K562 (cell line): ENCODE measurements at regions not wholly inside any gene's neighbourhood (a gene's known extent, or its start where the extent isn't known, plus 50 kb on each side); places are given as distances from the start of the nearest gene placed in this dataset.

ENCODE experiments used
- ATAC-seq: fragments of 200-7000 bp; cut with Tn5 transposase; 3 replicates; pipeline ENCODE4 v1.9.1; 2020; ENCODE audit warnings: moderate library complexity
- BruUV-seq: library from RNA; stranded (reverse); fragments of 400-500 nt; replicated peaks from 2 replicates; lab custom pipeline; 2021; lab: Mats Ljungman, UMichigan
- CTCF ChIA-PET: fragments of 300-600 bp; formaldehyde crosslinking; extraction: SDS; loops from one replicate; lab custom pipeline; 2021; ENCODE audit warnings: low intra/inter-chr PET ratio; lab: Yijun Ruan, JAX
- POLR2A ChIA-PET: fragments of 300-600, 350-650 bp; sonication (Branson Sonifier 250); formaldehyde crosslinking; extraction: SDS; loops from one replicate; lab custom pipeline; 2021; ENCODE audit warnings: antibody characterized with exemption, inconsistent platforms; lab: Yijun Ruan, JAX
- DNase-seq, 4 experiments: peaks; one replicate each; pipeline versions ENCODE4 v3.0.0 to v3.0.0-alpha.2; 2011 to 2018; ENCODE audit warnings: low spot score in 3 of 4, mixed read lengths in 3 of 4; ENCODE audit errors: extremely low read depth in 1 of 4
- FAIRE-seq: peaks from 2 replicates; lab custom pipeline; 2011; peaks lifted over from hg19 to GRCh38; lab: Jason Lieb, UNC
- H2AFZ ChIP-seq: 2 replicates; pipeline ENCODE4 v1.6.0; 2011; ENCODE audit warnings: low read depth, low read length, control low read depth, inconsistent platforms
- H3K27ac ChIP-seq: fragments of 200-600 bp; 3 replicates; pipeline ENCODE4 v1.8.0; 2011; ENCODE audit warnings: low read depth, mild to moderate bottlenecking, control low read depth, inconsistent platforms, low read length, moderate library complexity, mixed read lengths; ENCODE audit errors: extremely low read depth
- H3K27me3 ChIP-seq, 2 experiments: fragments of 300-600 bp in 1 of 2; 2 replicates in 1 of 2; 3 replicates in 1 of 2; pipeline versions ENCODE4 v1.6.0 to v1.8.0; 2011; ENCODE audit warnings: inconsistent platforms in 2 of 2, low read length in 2 of 2, mild to moderate bottlenecking in 1 of 2, mixed read lengths in 1 of 2, moderate library complexity in 1 of 2; ENCODE audit not compliant: control insufficient read depth in 2 of 2, insufficient read depth in 2 of 2
- H3K36me3 ChIP-seq: fragments of 300-600 bp; 3 replicates; pipeline ENCODE4 v1.8.0; 2011; ENCODE audit warnings: mild to moderate bottlenecking, low read length, inconsistent platforms; ENCODE audit not compliant: control insufficient read depth, insufficient read depth
- H3K4me1 ChIP-seq, 2 experiments: fragments of 200-600 bp in 1 of 2; replicated peaks in 1 of 2; 2 replicates in 1 of 2; 3 replicates in 1 of 2; pipeline versions ENCODE4 v1.5.1 to v1.8.0; 2011; ENCODE audit warnings: inconsistent platforms in 2 of 2, low read length in 2 of 2, mild to moderate bottlenecking in 1 of 2, mixed read lengths in 1 of 2, moderate library complexity in 1 of 2; ENCODE audit not compliant: control insufficient read depth in 2 of 2, insufficient read depth in 2 of 2
- H3K4me2 ChIP-seq: 2 replicates; pipeline ENCODE4 v1.6.1; 2011; ENCODE audit warnings: low read length, control low read depth, inconsistent platforms, mixed read lengths; ENCODE audit not compliant: insufficient read depth
- H3K4me3 ChIP-seq: fragments of 200-600 bp; sonication (generic), shearing (Covaris generic); 2 replicates; pipeline ENCODE4 v1.5.1; 2016; ENCODE audit warnings: control low read depth, inconsistent platforms
- H3K79me2 ChIP-seq: fragments of 200-600 bp; 3 replicates; pipeline ENCODE4 v1.8.0; 2011; ENCODE audit warnings: low read length, inconsistent platforms; ENCODE audit not compliant: control insufficient read depth, insufficient read depth
- H3K9ac ChIP-seq, 2 experiments: 2 replicates each; pipeline versions ENCODE4 v1.6.0 to v1.6.1; 2011; ENCODE audit warnings: low read depth in 2 of 2, low read length in 2 of 2, control low read depth in 1 of 2, inconsistent platforms in 1 of 2, mild to moderate bottlenecking in 1 of 2, mixed read lengths in 1 of 2; ENCODE audit not compliant: insufficient read depth in 1 of 2
- H3K9me1 ChIP-seq: one replicate; pipeline ENCODE4 v1.6.0; 2011; ENCODE audit warnings: inconsistent platforms, mild to moderate bottlenecking, low read length, moderate library complexity; ENCODE audit not compliant: control insufficient read depth, insufficient read depth
- H3K9me3 ChIP-seq: replicated peaks from 2 replicates; pipeline ENCODE4 v1.5.1; 2011; ENCODE audit warnings: low read depth, low read length, inconsistent platforms; ENCODE audit not compliant: control insufficient read depth, insufficient read depth
- H4K20me1 ChIP-seq: replicated peaks from 2 replicates; pipeline ENCODE4 v1.6.1; 2011; ENCODE audit warnings: low read length, inconsistent platforms, mixed read lengths; ENCODE audit not compliant: control insufficient read depth, insufficient read depth
- HINFP ChIP-seq: fragments of 450-650 bp; conservative IDR thresholded peaks from 2 replicates; pipeline ENCODE4 v1.6.1; 2016; ENCODE audit warnings: missing genetic modification characterization, low read depth, mild to moderate bottlenecking, control low read depth, missing compliant biosample characterization
- PBX2 ChIP-seq, 2 experiments: IDR thresholded peaks in 1 of 2; conservative IDR thresholded peaks in 1 of 2; 2 replicates each; pipeline ENCODE4 v1.6.1; 2016; ENCODE audit warnings: low read depth in 2 of 2, mild to moderate bottlenecking in 1 of 2, missing compliant biosample characterization in 1 of 2, missing genetic modification characterization in 1 of 2, moderate library complexity in 1 of 2
- RUNX1 ChIP-seq: sonication (generic); IDR thresholded peaks from 2 replicates; pipeline ENCODE4 v1.6.1; 2016; ENCODE audit warnings: antibody characterized with exemption, low read depth
- WGBS: fragments of 100-300 bp; shearing (Covaris generic); methylation state at CpG from one replicate; pipeline ENCODE4 v1.1.6; 2016; ENCODE audit warnings: low coverage, mixed read lengths; ENCODE audit not compliant: insufficient coverage; ENCODE audit errors: missing lambda C conversion rate; 5-methylcytosine and 5-hydroxymethylcytosine counted together
- in situ Hi-C: fragments of 300-500 bp; cut with MboI; formaldehyde crosslinking; loops from 4 replicates; pipeline ENCODE4 v1.15.0; 2018; ENCODE audit warnings: inconsistent platforms, mixed read lengths
- intact Hi-C: fragments of 100-400 bp; cut with micrococcal nuclease; formaldehyde crosslinking; loops from 2 replicates; pipeline ENCODE4 v1.14.2; 2022

- BruUV-seq = no TSS peak
Measured at GRCh38 chr13:50451609-50452008, 391.9 kb downstream of the DLEU7 start.

More at GRCh38 chr13:50451609-50452008, 391.9 kb downstream of the DLEU7 start:
- WGBS = 45% methylated on average over 3 of the region's 3 CpGs
- FAIRE-seq (no peak), DNase-seq (no peak), ATAC-seq (no peak)
- Histone ChIP-seq H3K4me3 (no peak overlapping the region), H3K27ac (no peak overlapping the region), H3K9ac (no peak overlapping the region), H3K4me1 (no peaks in the 10 kb centered on the region; a peak in 1 of 5 replicates), H3K9me1 (no peaks in the 10 kb centered on the region), H3K4me2 (no peak overlapping the region), H2AFZ (no peak overlapping the region), H3K79me2 (no peaks in the 10 kb centered on the region), H4K20me1 (no peaks in the 10 kb centered on the region), H3K9me3 (no peaks in the 10 kb centered on the region), H3K36me3 (no peaks in the 10 kb centered on the region), H3K27me3 (no peaks in the 10 kb centered on the region)
- in situ Hi-C loops = no loop called here
- ChIA-PET CTCF (no interaction called here), POLR2A (no interaction called here)
- TF ChIP-seq RUNX1 (no peak), PBX2 (CRISPR knock-in tag; IDR thresholded peaks at IDR 0.05; ENCODE audit: low read depth) (no peak), PBX2 (tag; conservative IDR thresholded peaks at IDR 0.05; ENCODE audit: low read depth) (no peak), HINFP (tag) (no peak)
- intact Hi-C loops = no loop called here
